DND-41 (cell line): ENCODE measurements at regions not wholly inside any gene's neighbourhood (a gene's known extent, or its start where the extent isn't known, plus 50 kb on each side); places are given as distances from the start of the nearest gene placed in this dataset.

ENCODE experiments used
- ATAC-seq: fragments of 200-7000 bp; cut with Tn5 transposase; 3 replicates; pipeline ENCODE4 v1.9.1; 2021; ENCODE audit warnings: low read depth; ENCODE audit not compliant: insufficient read depth
- DNase-seq: peaks from one replicate; pipeline ENCODE4 v3.0.0-alpha.2; 2020
- H2AFZ ChIP-seq: 2 replicates; pipeline ENCODE4 v1.6.0; 2012; ENCODE audit warnings: low read depth, low read length
- H3K27ac ChIP-seq: 2 replicates; pipeline ENCODE4 v1.5.1; 2012; ENCODE audit warnings: low read length, inconsistent platforms
- H3K27me3 ChIP-seq: fragments of 200-600 bp; sonication (generic); 2 replicates; pipeline ENCODE4 v1.6.0; 2012; ENCODE audit warnings: low read length, mild to moderate bottlenecking, inconsistent platforms; ENCODE audit not compliant: insufficient read depth, poor library complexity
- H3K36me3 ChIP-seq: 2 replicates; pipeline ENCODE4 v1.5.1; 2012; ENCODE audit warnings: low read length, inconsistent platforms; ENCODE audit not compliant: insufficient read depth
- H3K4me1 ChIP-seq: 2 replicates; pipeline ENCODE4 v1.5.1; 2012; ENCODE audit warnings: mild to moderate bottlenecking, low read length; ENCODE audit not compliant: insufficient read depth
- H3K4me2 ChIP-seq: 2 replicates; pipeline ENCODE4 v1.6.0; 2012; ENCODE audit warnings: mild to moderate bottlenecking, moderate library complexity, low read length, inconsistent platforms; ENCODE audit not compliant: insufficient read depth
- H3K4me3 ChIP-seq, 2 experiments: fragments of 200-600 bp in 1 of 2; shearing (Covaris generic) in 1 of 2; 2 replicates each; pipeline ENCODE4 v1.5.1; 2012 to 2016; ENCODE audit warnings: inconsistent platforms in 2 of 2, low read length in 2 of 2, mild to moderate bottlenecking in 2 of 2, low read depth in 1 of 2, moderate library complexity in 1 of 2
- H3K79me2 ChIP-seq: 2 replicates; pipeline ENCODE4 v1.6.0; 2012; ENCODE audit warnings: low read length, inconsistent platforms; ENCODE audit not compliant: insufficient read depth
- H3K9ac ChIP-seq: 2 replicates; pipeline ENCODE4 v1.6.0; 2012; ENCODE audit warnings: low read depth, mild to moderate bottlenecking, inconsistent platforms, low read length, moderate library complexity
- H3K9me3 ChIP-seq: 2 replicates; pipeline ENCODE4 v1.5.1; 2012; ENCODE audit warnings: low read length, moderate library complexity, mild to moderate bottlenecking, inconsistent platforms; ENCODE audit not compliant: insufficient read depth, severe bottlenecking
- H4K20me1 ChIP-seq: 2 replicates; pipeline ENCODE4 v1.6.0; 2012; ENCODE audit warnings: low read length; ENCODE audit not compliant: insufficient read depth
- EZH2 ChIP-seq: IDR thresholded peaks from 3 replicates; pipeline ENCODE4 v1.6.1; 2012; ENCODE audit warnings: borderline replicate concordance, low read depth, mild to moderate bottlenecking, moderate library complexity, low read length, inconsistent platforms; ENCODE audit not compliant: severe bottlenecking
- TF ChIP-seq, protein P1 (sequence below): IDR thresholded peaks from 2 replicates; pipeline ENCODE4 v1.5.1; 2012; ENCODE audit warnings: borderline replicate concordance, low read length, moderate library complexity, mild to moderate bottlenecking; ENCODE audit not compliant: poor library complexity, severe bottlenecking; ENCODE audit errors: extremely low read depth

DNA sequence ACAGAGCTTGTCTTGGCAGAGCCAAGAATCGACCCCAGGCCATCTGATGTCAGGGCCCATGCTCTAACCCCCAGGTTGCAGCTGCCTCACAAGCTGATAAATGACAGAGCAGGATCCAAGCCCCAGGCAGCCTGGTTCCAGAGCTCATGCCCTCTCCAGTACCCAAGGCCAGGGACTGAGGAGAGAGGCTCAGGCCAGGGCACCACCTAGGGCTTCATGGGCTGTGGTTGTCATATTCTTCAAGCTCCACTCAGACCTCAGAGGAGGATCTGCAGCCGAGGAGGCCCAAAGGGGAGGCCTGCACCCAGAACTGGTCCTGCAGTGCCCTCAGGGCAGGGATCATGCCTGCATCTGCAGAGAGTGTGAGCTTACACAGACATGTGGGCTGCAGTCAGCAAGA lies 301.1 kb downstream of the MATN1 start:
- no peaks in the 10 kb centered on the region for H4K20me1 ChIP-seq
- no peaks in the 10 kb centered on the region for H3K9me3 ChIP-seq
- H3K4me1 ChIP-seq, result no peaks in the 10 kb centered on the region
- no peak overlapping the region for H3K9ac ChIP-seq
- DNase-seq (no peak), ATAC-seq (no peak)
- TF ChIP-seq, protein P1, sequence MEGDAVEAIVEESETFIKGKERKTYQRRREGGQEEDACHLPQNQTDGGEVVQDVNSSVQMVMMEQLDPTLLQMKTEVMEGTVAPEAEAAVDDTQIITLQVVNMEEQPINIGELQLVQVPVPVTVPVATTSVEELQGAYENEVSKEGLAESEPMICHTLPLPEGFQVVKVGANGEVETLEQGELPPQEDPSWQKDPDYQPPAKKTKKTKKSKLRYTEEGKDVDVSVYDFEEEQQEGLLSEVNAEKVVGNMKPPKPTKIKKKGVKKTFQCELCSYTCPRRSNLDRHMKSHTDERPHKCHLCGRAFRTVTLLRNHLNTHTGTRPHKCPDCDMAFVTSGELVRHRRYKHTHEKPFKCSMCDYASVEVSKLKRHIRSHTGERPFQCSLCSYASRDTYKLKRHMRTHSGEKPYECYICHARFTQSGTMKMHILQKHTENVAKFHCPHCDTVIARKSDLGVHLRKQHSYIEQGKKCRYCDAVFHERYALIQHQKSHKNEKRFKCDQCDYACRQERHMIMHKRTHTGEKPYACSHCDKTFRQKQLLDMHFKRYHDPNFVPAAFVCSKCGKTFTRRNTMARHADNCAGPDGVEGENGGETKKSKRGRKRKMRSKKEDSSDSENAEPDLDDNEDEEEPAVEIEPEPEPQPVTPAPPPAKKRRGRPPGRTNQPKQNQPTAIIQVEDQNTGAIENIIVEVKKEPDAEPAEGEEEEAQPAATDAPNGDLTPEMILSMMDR, result no peak
- TF ChIP-seq EZH2, result no peak
- H3K79me2 ChIP-seq, result no peaks in the 10 kb centered on the region
- H3K27ac ChIP-seq, result no peak overlapping the region
- H3K4me3 ChIP-seq, result no peak overlapping the region
- H2AFZ ChIP-seq, result no peak overlapping the region
- peaks cover 14% of the 10 kb centered on the region for H3K27me3 ChIP-seq
- H3K4me2 ChIP-seq, result no peak overlapping the region
- H3K36me3 ChIP-seq, result no peaks in the 10 kb centered on the region

DNA sequence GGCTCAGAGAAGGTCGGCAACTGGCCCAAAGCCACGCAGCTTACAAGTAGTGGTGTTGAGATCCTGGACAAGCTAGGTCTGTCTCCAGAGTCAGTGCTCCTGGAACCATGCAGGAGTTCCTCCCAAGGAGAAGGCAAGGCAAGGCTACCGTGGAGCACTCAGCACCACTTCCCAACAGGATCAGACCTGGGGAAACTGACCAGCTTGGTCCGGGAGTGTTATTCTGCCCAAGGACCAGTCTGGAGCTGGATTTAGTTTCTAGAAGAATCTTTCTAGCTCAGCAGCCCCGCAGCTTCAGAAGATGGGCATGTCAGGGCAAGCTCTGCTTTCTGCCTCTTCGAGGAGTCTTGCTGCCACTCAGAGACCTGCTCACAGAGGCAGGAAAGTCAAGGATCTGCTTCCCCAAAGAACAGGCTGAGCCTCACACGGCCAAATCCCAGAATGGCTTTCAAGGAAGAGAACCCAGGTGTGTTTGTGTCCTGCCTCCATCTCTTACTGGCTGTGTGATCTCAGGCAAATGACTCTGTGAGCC lies 302.8 kb downstream of the MATN1 start:
- no peak for ATAC-seq
- Histone ChIP-seq H3K79me2 (no peaks in the 10 kb centered on the region), H2AFZ (no peak overlapping the region), H3K4me2 (no peak overlapping the region), H3K36me3 (no peaks in the 10 kb centered on the region), H3K9ac (no peak overlapping the region), H3K4me3 (no peak overlapping the region), H3K9me3 (no peaks in the 10 kb centered on the region), H3K27ac (no peak overlapping the region), H3K27me3 (peaks cover 16% of the 10 kb centered on the region), H4K20me1 (no peaks in the 10 kb centered on the region), H3K4me1 (no peaks in the 10 kb centered on the region)
- no peak for DNase-seq
- no peak for TF ChIP-seq EZH2

DNA sequence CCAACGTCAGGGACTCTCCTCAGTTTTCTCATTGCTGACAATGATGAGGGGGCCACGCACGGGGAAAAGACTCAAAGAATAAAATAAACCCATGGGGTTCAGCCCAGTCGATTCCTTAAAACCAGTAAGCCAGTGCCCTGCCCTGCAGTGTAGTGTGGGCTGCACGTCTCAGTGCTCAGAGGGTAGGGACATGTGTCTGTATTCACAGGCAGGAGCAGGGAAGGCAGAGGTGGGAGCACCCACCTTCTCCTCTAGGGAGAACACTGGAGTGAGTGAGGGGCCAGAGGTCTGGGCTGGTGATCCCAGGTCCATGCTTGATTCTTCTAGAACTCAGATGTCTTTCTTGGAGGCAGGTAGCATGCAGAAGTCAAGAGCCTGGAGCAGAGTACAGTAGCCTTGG lies 303.6 kb downstream of the MATN1 start:
- H3K4me1 ChIP-seq, result no peaks in the 10 kb centered on the region
- H3K9me3 ChIP-seq, result no peaks in the 10 kb centered on the region
- H3K9ac ChIP-seq, result no peak overlapping the region
- no peak overlapping the region for H2AFZ ChIP-seq
- ATAC-seq (no peak), DNase-seq (no peak)
- H3K27me3 ChIP-seq, result peaks cover 18% of the 10 kb centered on the region
- H3K4me3 ChIP-seq, result no peak overlapping the region
- TF ChIP-seq, protein P1, result no peak
- no peak for TF ChIP-seq EZH2
- no peak overlapping the region for H3K4me2 ChIP-seq
- H3K36me3 ChIP-seq, result no peaks in the 10 kb centered on the region
- H4K20me1 ChIP-seq, result peaks cover 2% of the 10 kb centered on the region; the same call in 1 of the 2 replicates
- H3K27ac ChIP-seq, result no peak overlapping the region
- H3K79me2 ChIP-seq, result no peaks in the 10 kb centered on the region

DNA sequence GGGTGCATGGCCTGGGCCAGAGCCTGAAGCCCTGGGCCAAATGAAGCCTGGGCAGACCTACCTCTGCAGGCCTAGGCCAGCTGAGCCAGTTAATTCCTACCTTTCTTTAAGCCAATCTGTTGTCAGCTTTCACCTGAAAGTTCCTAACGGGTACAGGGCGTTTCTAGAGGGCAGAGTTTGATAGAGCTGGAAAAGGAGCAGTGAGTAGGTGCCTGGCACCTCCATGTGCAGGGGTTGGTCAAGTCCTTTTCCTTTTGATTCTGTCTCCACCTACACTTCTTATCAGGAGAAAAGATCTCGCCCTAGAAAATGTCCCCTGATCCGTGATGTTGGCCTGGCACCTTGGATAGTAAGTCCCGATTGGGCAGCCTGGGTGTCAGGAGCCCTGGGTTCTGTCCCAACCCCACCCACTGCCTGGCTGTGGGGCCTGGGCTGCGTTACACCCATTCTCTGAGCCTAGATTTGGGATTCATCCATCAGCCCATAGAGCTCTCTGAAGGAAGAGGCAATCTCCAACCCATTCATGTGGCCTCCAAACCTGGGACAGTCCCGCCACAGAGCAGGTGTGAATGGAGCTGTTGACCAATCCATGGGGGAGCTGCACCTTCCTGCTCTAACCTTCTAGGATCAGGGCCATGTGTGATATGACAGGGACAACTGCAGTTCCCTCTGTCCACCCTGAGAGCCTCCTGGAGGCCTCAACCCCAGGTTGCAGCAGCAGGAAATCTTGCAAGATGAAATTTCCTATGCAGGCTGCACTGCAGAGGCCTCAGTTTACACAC lies 304.3 kb downstream of the MATN1 start:
- no peak overlapping the region for H3K27ac ChIP-seq
- peaks cover 18% of the 10 kb centered on the region for H3K27me3 ChIP-seq
- H3K4me2 ChIP-seq, result no peak overlapping the region
- H3K79me2 ChIP-seq, result no peaks in the 10 kb centered on the region
- peaks cover 5% of the 10 kb centered on the region; the same call in 1 of the 2 replicates for H4K20me1 ChIP-seq
- H3K36me3 ChIP-seq, result no peaks in the 10 kb centered on the region
- H3K4me1 ChIP-seq, result no peaks in the 10 kb centered on the region
- no peak for TF ChIP-seq EZH2
- TF ChIP-seq, protein P1, result no peak
- DNase-seq (no peak), ATAC-seq (no peak)
- no peak overlapping the region for H2AFZ ChIP-seq
- H3K9ac ChIP-seq, result no peak overlapping the region
- no peaks in the 10 kb centered on the region for H3K9me3 ChIP-seq
- H3K4me3 ChIP-seq, result no peak overlapping the region
